ENCODE measurements at regions not wholly inside any gene's neighbourhood (a gene's known extent, or its start where the extent isn't known, plus 50 kb on each side); places are given as distances from the start of the nearest gene placed in this dataset.
"Not testable (repeated sequence)": the region's sequence is repeated elsewhere in the genome, so short reads cannot be mapped to it uniquely, and the experiment has no call there.

- not testable (repeated sequence) for TF ChIP-seq POLR2AphosphoS5 (IDR thresholded peaks at IDR 0.05); TAF1 (IDR thresholded peaks at IDR 0.05; ENCODE audit: low read depth); CTCF (IDR thresholded peaks at IDR 0.05; ENCODE audit: poor library complexity, severe bottlenecking); RAD21 (conservative IDR thresholded peaks at IDR 0.05); EP300 (conservative IDR thresholded peaks at IDR 0.05; ENCODE audit: poor library complexity, severe bottlenecking); MXI1 (conservative IDR thresholded peaks at IDR 0.05; ENCODE audit: poor library complexity, severe bottlenecking); EZH2 (IDR thresholded peaks at IDR 0.05; ENCODE audit: borderline replicate concordance, insufficient read depth, low read length, poor library complexity, severe bottlenecking); REST (IDR thresholded peaks at IDR 0.05; ENCODE audit: borderline replicate concordance); SMC3 (conservative IDR thresholded peaks at IDR 0.05; ENCODE audit: poor library complexity)
Observed at GRCh38 chr17:22229821-22230220, 537.5 kb downstream of the KCNJ18 start.
